Keratinocyte (primary cell): ENCODE measurements at regions not wholly inside any gene's neighbourhood (a gene's known extent, or its start where the extent isn't known, plus 50 kb on each side); places are given as distances from the start of the nearest gene placed in this dataset.

ENCODE experiments used
- DNase-seq: peaks from one replicate; pipeline ENCODE4 v3.0.0-alpha.2; 2011; ENCODE audit warnings: low read depth, missing footprints, low spot score
- FAIRE-seq: peaks from 2 replicates; lab custom pipeline; 2011; peaks lifted over from hg19 to GRCh38; lab: Jason Lieb, UNC
- H2AFZ ChIP-seq: 2 replicates; pipeline ENCODE4 v1.6.0; 2012; ENCODE audit warnings: low read length, control low read depth, inconsistent platforms; ENCODE audit not compliant: control insufficient read depth
- H3K27ac ChIP-seq: 2 replicates; pipeline ENCODE4 v1.5.1; 2011; ENCODE audit warnings: low read length; ENCODE audit not compliant: control insufficient read depth, insufficient read depth
- H3K27me3 ChIP-seq: 3 replicates; pipeline ENCODE4 v1.6.0; 2011; ENCODE audit warnings: low read length; ENCODE audit not compliant: control insufficient read depth, insufficient read depth; ENCODE audit errors: extremely low read depth
- H3K36me3 ChIP-seq, 2 experiments: 2 replicates in 1 of 2; 3 replicates in 1 of 2; pipeline ENCODE4 v1.5.1; 2011; ENCODE audit warnings: low read length in 2 of 2, mild to moderate bottlenecking in 1 of 2; ENCODE audit not compliant: control insufficient read depth in 2 of 2, insufficient read depth in 2 of 2; ENCODE audit errors: extremely low read depth in 1 of 2
- H3K4me1 ChIP-seq: 3 replicates; pipeline ENCODE4 v1.5.1; 2011; ENCODE audit warnings: low read length; ENCODE audit not compliant: control insufficient read depth, insufficient read depth; ENCODE audit errors: extremely low read depth
- H3K4me2 ChIP-seq: 3 replicates; pipeline ENCODE4 v1.6.0; 2011; ENCODE audit warnings: low read depth, low read length; ENCODE audit not compliant: control insufficient read depth, insufficient read depth; ENCODE audit errors: extremely low read depth
- H3K4me3 ChIP-seq, 3 experiments: fragments of 200-600 bp in 1 of 3; sonication (generic) in 1 of 3; 2 replicates in 2 of 3; 3 replicates in 1 of 3; pipeline ENCODE4 v1.5.1; 2011 to 2016; ENCODE audit warnings: low read length in 3 of 3, mild to moderate bottlenecking in 3 of 3, control low read depth in 2 of 3, inconsistent platforms in 1 of 3, low read depth in 1 of 3, mixed read lengths in 1 of 3, mixed run types in 1 of 3, moderate library complexity in 1 of 3; ENCODE audit not compliant: control insufficient read depth in 2 of 3, insufficient read depth in 2 of 3; ENCODE audit errors: extremely low read depth in 1 of 3
- H3K79me2 ChIP-seq: 2 replicates; pipeline ENCODE4 v1.6.0; 2012; ENCODE audit warnings: low read length; ENCODE audit not compliant: control insufficient read depth, insufficient read depth
- H3K9ac ChIP-seq: 3 replicates; pipeline ENCODE4 v1.6.0; 2011; ENCODE audit warnings: low read length; ENCODE audit not compliant: control insufficient read depth, insufficient read depth; ENCODE audit errors: extremely low read depth
- H3K9me1 ChIP-seq: 3 replicates; pipeline ENCODE4 v1.6.0; 2011; ENCODE audit warnings: low read length; ENCODE audit not compliant: control insufficient read depth, insufficient read depth; ENCODE audit errors: extremely low read depth
- H3K9me3 ChIP-seq: 2 replicates; pipeline ENCODE4 v1.5.1; 2012; ENCODE audit warnings: low read depth, low read length; ENCODE audit not compliant: control insufficient read depth
- H4K20me1 ChIP-seq: 3 replicates; pipeline ENCODE4 v1.6.0; 2011; ENCODE audit warnings: low read length; ENCODE audit not compliant: control insufficient read depth, insufficient read depth; ENCODE audit errors: extremely low read depth
- CTCF ChIP-seq, 3 experiments: IDR thresholded peaks in 1 of 3; conservative IDR thresholded peaks in 1 of 3; optimal IDR thresholded peaks in 1 of 3; 2 replicates in 2 of 3; 3 replicates in 1 of 3; pipeline versions ENCODE3 to v1.5.1; 2011; ENCODE audit warnings: low read length in 3 of 3, mild to moderate bottlenecking in 3 of 3, moderate library complexity in 2 of 3, control low read depth in 1 of 3, inconsistent platforms in 1 of 3; ENCODE audit not compliant: insufficient read depth in 2 of 3; ENCODE audit errors: extremely low read depth in 1 of 3
- EZH2 ChIP-seq: IDR thresholded peaks from one replicate; pipeline ENCODE4 v1.6.1; 2012; ENCODE audit warnings: inconsistent platforms, mild to moderate bottlenecking, low read length, moderate library complexity
- dilution Hi-C: fragments of 300-500 bp; cut with MboI; formaldehyde crosslinking; loops from one replicate; pipeline ENCODE4 v1.7.0; 2020; ENCODE audit warnings: low sequenced_read_pairs; ENCODE audit not compliant: extremely low pct_ligation_motif_present

DNA sequence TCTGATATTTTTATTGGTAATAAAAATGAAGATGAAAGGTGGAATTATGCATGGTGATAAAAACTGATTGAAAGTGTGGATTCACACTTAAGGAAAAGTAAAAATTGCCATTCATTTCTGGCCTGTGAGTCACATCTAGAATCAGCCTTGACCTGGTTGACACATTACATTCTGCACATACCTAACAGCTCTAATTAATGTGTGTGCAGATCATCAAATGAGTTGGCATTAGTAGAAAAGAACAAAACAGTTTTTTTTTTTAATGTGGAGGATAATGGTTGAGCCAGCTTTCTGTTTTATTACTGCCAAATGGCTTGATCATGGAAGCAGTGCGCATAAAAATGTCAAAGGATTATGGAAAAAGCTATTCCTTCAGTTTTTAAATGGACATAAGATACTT is 142.6 kb upstream of the TMEM196 start:
- no peak for TF ChIP-seq CTCF (optimal IDR thresholded peaks at IDR 0.05 in 1 of 3, IDR thresholded peaks at IDR 0.05 in 1 of 3, conservative IDR thresholded peaks at IDR 0.05 in 1 of 3; ENCODE audit: extremely low read depth in 1 of 3, insufficient read depth in 2 of 3, low read length in 3 of 3)
- no peak for TF ChIP-seq EZH2
- peaks cover 36% of the 10 kb centered on the region for H3K4me1 ChIP-seq
- H3K9me3 ChIP-seq: no peaks in the 10 kb centered on the region
- H3K27ac ChIP-seq: peak overlapping the region; percentile 6
- peak; percentile 36 for DNase-seq
- peak; percentile 94 for FAIRE-seq
- H3K9me1 ChIP-seq: no peaks in the 10 kb centered on the region
- no peaks in the 10 kb centered on the region for H3K27me3 ChIP-seq
- H3K36me3 ChIP-seq: no peaks in the 10 kb centered on the region
- H3K4me3 ChIP-seq: peak overlapping the region in 1 of 3 experiments; percentile 50
- no peaks in the 10 kb centered on the region for H4K20me1 ChIP-seq
- H2AFZ ChIP-seq: no peak overlapping the region
- dilution Hi-C loops: no loop called here
- H3K4me2 ChIP-seq: peak overlapping the region; percentile 22
- no peak overlapping the region for H3K9ac ChIP-seq
- no peaks in the 10 kb centered on the region for H3K79me2 ChIP-seq

DNA sequence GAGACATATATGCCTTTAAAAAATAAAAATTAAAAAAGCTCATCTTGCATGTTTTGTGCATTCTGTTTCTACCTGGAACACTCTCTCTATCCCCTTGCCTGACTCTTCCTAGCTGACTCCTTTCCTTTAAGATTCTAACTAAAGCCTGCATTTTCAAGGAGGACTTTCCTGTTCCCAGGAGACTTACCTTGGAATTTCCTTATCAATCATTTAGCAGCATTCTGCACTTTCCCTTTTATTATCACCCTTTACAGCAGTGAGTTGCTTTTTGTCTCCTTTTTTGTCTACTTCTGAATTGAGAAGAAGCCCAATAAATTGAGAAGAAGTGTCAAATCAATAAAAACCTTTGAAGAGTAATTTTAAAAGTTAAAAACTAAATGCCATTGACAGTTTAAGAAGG is 142.2 kb upstream of the TMEM196 start:
- Histone ChIP-seq H3K79me2 (no peaks in the 10 kb centered on the region), H3K4me2 (peak overlapping the region; percentile 22), H3K9me3 (no peaks in the 10 kb centered on the region), H3K27me3 (no peaks in the 10 kb centered on the region), H3K4me3 (peak overlapping the region in 1 of 3 experiments; percentile 50), H4K20me1 (no peaks in the 10 kb centered on the region), H2AFZ (peak overlapping the region; percentile 70), H3K9ac (no peak overlapping the region), H3K4me1 (peaks cover 36% of the 10 kb centered on the region), H3K36me3 (no peaks in the 10 kb centered on the region), H3K27ac (peak overlapping the region; percentile 6), H3K9me1 (no peaks in the 10 kb centered on the region)
- FAIRE-seq: no peak
- no peak for TF ChIP-seq EZH2
- no peak for TF ChIP-seq CTCF (optimal IDR thresholded peaks at IDR 0.05 in 1 of 3, IDR thresholded peaks at IDR 0.05 in 1 of 3, conservative IDR thresholded peaks at IDR 0.05 in 1 of 3; ENCODE audit: extremely low read depth in 1 of 3, insufficient read depth in 2 of 3, low read length in 3 of 3)
- no peak for DNase-seq
- dilution Hi-C loops: no loop called here
